ENCODE measurements at regions not wholly inside any gene's neighbourhood (a gene's known extent, or its start where the extent isn't known, plus 50 kb on each side); places are given as distances from the start of the nearest gene placed in this dataset.

DNA sequence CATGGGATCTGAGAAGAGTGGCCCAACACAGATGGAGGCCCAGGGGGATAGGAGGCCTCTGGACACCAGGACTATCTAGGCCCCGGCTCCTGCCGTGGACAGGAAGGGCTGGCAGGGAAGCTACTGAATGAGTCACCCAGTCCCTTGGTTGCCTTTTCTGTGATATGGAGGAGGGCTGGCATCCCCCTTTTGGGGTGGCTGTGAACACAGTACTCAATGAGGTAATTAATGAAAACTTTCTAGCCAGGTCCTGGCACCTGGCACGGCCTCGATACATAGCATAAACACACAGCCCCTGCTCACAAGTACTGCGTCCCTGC lies 163.2 kb downstream of the CHST1 start:
- TF ChIP-seq EZH2 (IDR thresholded peaks at IDR 0.05; ENCODE audit: low read depth) (no peak), CTCF (conservative IDR thresholded peaks at IDR 0.05) (no peak)

Data from PC-9 (cell line).